Endothelial cell of umbilical vein (primary cell): ENCODE measurements at regions not wholly inside any gene's neighbourhood (a gene's known extent, or its start where the extent isn't known, plus 50 kb on each side); places are given as distances from the start of the nearest gene placed in this dataset.

ENCODE experiments used
- BruUV-seq: library from RNA; stranded (reverse); fragments of 400-500 nt; replicated peaks from 2 replicates; lab custom pipeline; 2021; lab: Mats Ljungman, UMichigan
- CTCF ChIA-PET: fragments of 300-600, 350-600 bp; sonication (Branson Sonifier 250); formaldehyde crosslinking; loops from one replicate; lab custom pipeline; 2021; ENCODE audit warnings: antibody characterized with exemption, inconsistent platforms; lab: Charles Lee
- POLR2A ChIA-PET: fragments of 300-600, 350-600 bp; sonication (Branson Sonifier 250); formaldehyde crosslinking; loops from one replicate; lab custom pipeline; 2021; ENCODE audit warnings: antibody characterized with exemption, inconsistent platforms; lab: Charles Lee
- DNase-seq: peaks from one replicate; pipeline ENCODE4 v3.0.0-alpha.2; 2011; ENCODE audit warnings: low read depth, low spot score
- FAIRE-seq: peaks from 2 replicates; lab custom pipeline; 2011; peaks lifted over from hg19 to GRCh38; lab: Jason Lieb, UNC
- H2AFZ ChIP-seq: 2 replicates; pipeline ENCODE4 v1.6.0; 2012; ENCODE audit warnings: low read depth, low read length, control low read depth, inconsistent platforms
- H3K27ac ChIP-seq: 2 replicates; pipeline ENCODE4 v1.5.1; 2011; ENCODE audit warnings: low read depth, mild to moderate bottlenecking, control low read depth, low read length, moderate library complexity; ENCODE audit not compliant: insufficient read depth
- H3K27me3 ChIP-seq, 2 experiments: 2 replicates each; pipeline versions ENCODE4 v1.6.0 to v1.6.1; 2011; ENCODE audit warnings: low read length in 2 of 2, mixed read lengths in 1 of 2; ENCODE audit not compliant: control insufficient read depth in 2 of 2, insufficient read depth in 2 of 2
- H3K36me3 ChIP-seq, 2 experiments: 2 replicates in 1 of 2; 3 replicates in 1 of 2; pipeline ENCODE4 v1.5.1; 2011; ENCODE audit warnings: low read length in 2 of 2, mild to moderate bottlenecking in 1 of 2, moderate library complexity in 1 of 2; ENCODE audit not compliant: control insufficient read depth in 2 of 2, insufficient read depth in 2 of 2; ENCODE audit errors: extremely low read depth in 1 of 2
- H3K4me1 ChIP-seq: 3 replicates; pipeline ENCODE4 v1.5.1; 2011; ENCODE audit warnings: mild to moderate bottlenecking, low read length; ENCODE audit not compliant: control insufficient read depth, insufficient read depth; ENCODE audit errors: extremely low read depth
- H3K4me2 ChIP-seq: 2 replicates; pipeline ENCODE4 v1.6.1; 2011; ENCODE audit warnings: low read length, control low read depth, mixed read lengths; ENCODE audit not compliant: insufficient read depth
- H3K4me3 ChIP-seq, 3 experiments: fragments of 200-600 bp in 1 of 3; sonication (generic), shearing (Covaris generic) in 1 of 3; replicated peaks in 1 of 3; 2 replicates each; pipeline ENCODE4 v1.5.1; 2011 to 2016; ENCODE audit warnings: control low read depth in 3 of 3, low read length in 3 of 3, mild to moderate bottlenecking in 2 of 3, inconsistent platforms in 1 of 3, low read depth in 1 of 3, moderate library complexity in 1 of 3; ENCODE audit not compliant: insufficient read depth in 1 of 3
- H3K79me2 ChIP-seq: 2 replicates; pipeline ENCODE4 v1.6.0; 2012; ENCODE audit warnings: low read length, inconsistent platforms; ENCODE audit not compliant: control insufficient read depth, insufficient read depth
- H3K9ac ChIP-seq: replicated peaks from 2 replicates; pipeline ENCODE3; 2011; ENCODE audit warnings: low read length, control low read depth; ENCODE audit not compliant: insufficient read depth; ENCODE audit errors: extremely low read depth
- H3K9me1 ChIP-seq: replicated peaks from 3 replicates; pipeline ENCODE4 v1.6.0; 2011; ENCODE audit warnings: mild to moderate bottlenecking, low read length; ENCODE audit not compliant: control insufficient read depth, insufficient read depth; ENCODE audit errors: extremely low read depth
- H3K9me3 ChIP-seq: replicated peaks from 2 replicates; pipeline ENCODE4 v1.5.1; 2012; ENCODE audit warnings: low read length, inconsistent platforms; ENCODE audit not compliant: control insufficient read depth, insufficient read depth
- H4K20me1 ChIP-seq: replicated peaks from 2 replicates; pipeline ENCODE3; 2011; ENCODE audit warnings: mild to moderate bottlenecking, low read length; ENCODE audit not compliant: control insufficient read depth, insufficient read depth; ENCODE audit errors: extremely low read depth
- EZH2 ChIP-seq: IDR thresholded peaks from 2 replicates; pipeline ENCODE4 v1.6.1; 2012; ENCODE audit warnings: borderline replicate concordance, low read depth, mild to moderate bottlenecking, moderate library complexity, low read length, inconsistent platforms; ENCODE audit not compliant: severe bottlenecking
- FOS ChIP-seq: IDR thresholded peaks from 2 replicates; pipeline ENCODE4 v1.6.1; 2011; ENCODE audit warnings: mild to moderate bottlenecking, low read length, moderate library complexity, borderline replicate concordance; ENCODE audit not compliant: insufficient read depth
- GATA2 ChIP-seq: IDR thresholded peaks from 2 replicates; pipeline ENCODE4 v1.7.0; 2011; ENCODE audit warnings: low read depth, mild to moderate bottlenecking, moderate library complexity, mixed read lengths, low read length; ENCODE audit not compliant: insufficient read length, insufficient read depth
- JUN ChIP-seq: IDR thresholded peaks from 2 replicates; pipeline ENCODE4 v1.6.1; 2011; ENCODE audit warnings: borderline replicate concordance, low read depth; ENCODE audit not compliant: insufficient read length, insufficient read depth
- MYC ChIP-seq: IDR thresholded peaks from one replicate; pipeline ENCODE4 v1.6.1; 2011; ENCODE audit warnings: mild to moderate bottlenecking, low read depth, low read length
- POLR2A ChIP-seq: IDR thresholded peaks from 2 replicates; pipeline ENCODE4 v1.6.1; 2012; ENCODE audit warnings: low read depth, mild to moderate bottlenecking, control low read depth, low read length
- dilution Hi-C: fragments of 300-500 bp; cut with MboI; formaldehyde crosslinking; loops from one replicate; pipeline ENCODE4 v1.15.0; 2019; ENCODE audit warnings: low sequenced_read_pairs; ENCODE audit not compliant: extremely low pct_ligation_motif_present
- intact Hi-C: fragments of 100-400 bp; cut with micrococcal nuclease; formaldehyde crosslinking; loops from one replicate; pipeline ENCODE4 v1.10.0; 2022

DNA sequence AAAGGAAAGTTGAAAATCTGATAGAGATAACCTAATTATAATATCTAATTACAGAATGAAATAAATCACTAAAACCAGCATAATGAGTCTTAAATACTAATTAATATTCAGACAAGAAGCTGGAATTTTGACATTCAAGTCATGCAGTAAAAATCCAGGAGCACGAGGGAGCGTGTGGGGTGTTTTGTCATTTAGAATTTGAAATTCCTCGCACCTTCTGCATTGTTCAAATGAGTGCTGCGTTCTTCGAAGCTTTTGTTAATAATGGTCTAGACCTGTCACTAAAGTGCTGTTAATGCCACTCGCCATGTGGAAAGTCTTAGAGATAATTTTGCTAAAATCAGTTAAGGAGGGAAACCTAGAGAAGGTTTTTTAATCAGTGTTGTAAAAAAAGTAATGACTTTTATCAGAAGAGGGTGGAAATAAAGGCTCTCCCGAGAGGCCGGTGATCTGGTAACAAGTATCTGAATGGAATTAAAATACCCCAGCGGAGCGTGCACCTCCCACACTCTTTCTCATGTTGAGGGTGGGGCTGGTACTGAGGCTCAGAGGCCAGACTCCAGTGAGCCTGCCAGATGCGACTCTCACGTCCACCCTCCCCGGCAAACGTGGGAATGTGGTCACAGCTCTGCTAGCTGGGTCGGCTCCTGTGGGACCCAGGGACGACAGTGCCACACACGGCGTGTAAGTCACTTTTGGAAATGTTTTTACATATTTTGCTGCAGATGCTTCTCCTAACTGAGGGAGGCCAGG, 69.4 kb upstream of the MYT1L start:
- TF ChIP-seq JUN (no peak), MYC (no peak), FOS (no peak), EZH2 (no peak), GATA2 (no peak)
- Histone ChIP-seq H3K9me1 (no peaks in the 10 kb centered on the region), H2AFZ (no peak overlapping the region), H3K27ac (no peak overlapping the region), H3K36me3 (no peaks in the 10 kb centered on the region), H3K4me1 (no peaks in the 10 kb centered on the region), H3K27me3 (no peaks in the 10 kb centered on the region), H3K4me3 (no peak overlapping the region), H3K4me2 (no peak overlapping the region), H4K20me1 (no peaks in the 10 kb centered on the region), H3K79me2 (no peaks in the 10 kb centered on the region), H3K9me3 (peaks cover 4% of the 10 kb centered on the region), H3K9ac (no peak overlapping the region)
- FAIRE-seq (no peak), DNase-seq (no peak)
- ChIA-PET POLR2A (no interaction called here), CTCF (no interaction called here)
- intact Hi-C loops (no loop called here), dilution Hi-C loops (no loop called here)
- BruUV-seq: no TSS peak

DNA sequence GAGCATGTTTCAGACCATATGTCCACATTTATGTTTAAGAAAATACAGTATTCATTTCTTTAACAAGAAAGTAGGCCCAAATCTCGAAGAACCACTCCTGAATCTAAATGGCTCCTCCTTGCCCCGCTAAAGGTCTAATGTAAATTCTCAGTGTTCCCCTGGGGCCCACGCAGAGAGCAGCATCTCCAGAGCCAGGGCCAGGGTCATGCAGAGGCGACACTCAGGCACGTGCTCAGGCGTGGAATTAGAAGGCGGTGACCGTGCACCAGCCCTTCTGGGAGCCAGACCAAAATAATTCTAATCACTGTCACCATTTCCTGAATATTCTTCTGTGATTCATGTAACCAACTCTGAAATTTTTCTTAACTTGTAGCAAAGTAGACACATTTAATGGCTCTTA, 68.3 kb upstream of the MYT1L start:
- intact Hi-C loops (no loop called here), dilution Hi-C loops (no loop called here)
- Histone ChIP-seq H3K79me2 (no peaks in the 10 kb centered on the region), H3K9me1 (no peaks in the 10 kb centered on the region), H3K9ac (no peak overlapping the region), H3K27ac (no peak overlapping the region), H3K4me2 (no peak overlapping the region), H3K4me3 (no peak overlapping the region), H3K9me3 (peaks cover 6% of the 10 kb centered on the region), H2AFZ (no peak overlapping the region), H4K20me1 (no peaks in the 10 kb centered on the region), H3K36me3 (no peaks in the 10 kb centered on the region), H3K4me1 (no peaks in the 10 kb centered on the region), H3K27me3 (no peaks in the 10 kb centered on the region)
- DNase-seq: no peak
- FAIRE-seq: no peak
- ChIA-PET POLR2A (no interaction called here), CTCF (no interaction called here)
- no peak for TF ChIP-seq POLR2A
- BruUV-seq: no TSS peak
